HG02970 (cell line): ENCODE measurements at regions not wholly inside any gene's neighbourhood (a gene's known extent, or its start where the extent isn't known, plus 50 kb on each side); places are given as distances from the start of the nearest gene placed in this dataset.

Experiments used
- ATAC-seq: cut with Tn5 transposase; IDR thresholded peaks from one replicate; pipeline ENCODE4 v1.9.1; 2021; ENCODE audit warnings: mild to moderate bottlenecking, moderate library complexity, moderate number of reproducible peaks; ENCODE audit not compliant: unreplicated experiment, low FRiP score

DNA sequence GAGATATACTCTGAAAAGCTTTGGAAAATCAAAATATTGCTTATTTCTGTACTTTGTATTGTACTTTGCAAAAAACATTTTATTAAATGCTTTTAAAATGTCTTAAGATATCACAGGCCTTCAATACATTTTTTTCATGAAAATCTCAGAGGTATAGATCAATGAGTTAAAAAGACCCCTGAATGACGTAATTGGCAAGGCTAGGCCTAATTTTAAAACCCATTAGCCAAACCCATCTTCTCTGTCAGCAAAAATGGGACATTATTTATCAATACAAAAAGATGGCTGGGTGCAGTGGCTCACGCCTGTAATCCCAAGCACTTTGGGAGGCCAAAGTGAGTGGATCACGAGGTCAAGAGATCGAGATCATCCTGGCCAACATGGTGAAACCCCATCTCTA is 84.8 kb upstream of the PAK5 start:
- ATAC-seq, result no peak

DNA sequence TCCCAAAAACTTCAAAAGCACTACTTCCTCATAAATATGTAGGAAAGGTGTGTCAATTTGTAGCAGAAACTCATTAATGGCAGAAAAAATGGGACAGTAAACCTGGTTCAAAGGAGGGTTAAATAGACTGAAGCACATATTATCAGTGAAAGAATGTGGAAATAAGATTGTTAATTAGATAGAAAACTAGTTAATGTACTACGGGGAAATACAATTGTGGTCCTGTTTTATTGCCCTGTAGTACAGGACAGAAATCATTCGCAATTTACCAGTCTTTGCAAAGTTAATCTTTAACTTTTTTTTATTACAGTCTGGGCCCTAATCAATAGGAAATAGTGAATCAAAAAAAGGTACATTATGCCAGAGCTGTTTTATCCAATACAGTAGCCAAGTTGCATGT is 82.0 kb upstream of the PAK5 start:
- ATAC-seq, result no peak

DNA sequence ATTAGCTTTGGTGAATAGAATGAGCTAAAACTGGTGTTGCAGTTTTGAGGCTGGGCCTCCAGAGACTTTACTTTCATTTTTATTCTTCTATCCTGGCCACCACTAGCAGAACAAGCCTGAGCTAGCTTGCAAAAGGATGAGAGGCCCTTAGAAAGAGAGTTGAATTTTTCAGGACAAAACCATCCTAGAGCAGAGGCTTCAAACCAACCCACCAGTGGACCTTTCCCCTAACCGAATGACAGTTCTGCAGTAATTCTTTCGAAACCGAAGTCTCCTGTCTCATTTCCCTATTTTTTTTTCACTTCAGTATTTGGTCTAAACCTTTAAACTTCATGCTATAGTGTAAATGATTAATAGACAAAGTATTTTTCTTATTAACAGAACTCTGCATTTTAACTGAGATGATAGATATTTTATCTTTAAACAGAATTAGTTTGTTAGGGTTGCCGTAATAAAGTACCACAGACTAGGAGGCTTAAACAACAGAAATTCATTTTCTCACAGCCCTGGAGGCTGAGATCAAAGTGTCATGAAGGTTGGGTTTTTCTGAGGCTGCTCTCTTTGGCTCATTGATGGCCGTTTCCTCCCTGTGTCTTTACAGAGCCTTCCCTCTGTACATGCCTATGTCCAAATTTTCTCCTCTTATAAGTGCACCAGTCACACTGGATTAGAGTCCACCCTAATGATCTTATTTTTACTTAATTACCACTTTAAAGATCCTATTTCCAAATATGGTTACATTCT is 80.6 kb upstream of the PAK5 start:
- peak; percentile 88 for ATAC-seq

DNA sequence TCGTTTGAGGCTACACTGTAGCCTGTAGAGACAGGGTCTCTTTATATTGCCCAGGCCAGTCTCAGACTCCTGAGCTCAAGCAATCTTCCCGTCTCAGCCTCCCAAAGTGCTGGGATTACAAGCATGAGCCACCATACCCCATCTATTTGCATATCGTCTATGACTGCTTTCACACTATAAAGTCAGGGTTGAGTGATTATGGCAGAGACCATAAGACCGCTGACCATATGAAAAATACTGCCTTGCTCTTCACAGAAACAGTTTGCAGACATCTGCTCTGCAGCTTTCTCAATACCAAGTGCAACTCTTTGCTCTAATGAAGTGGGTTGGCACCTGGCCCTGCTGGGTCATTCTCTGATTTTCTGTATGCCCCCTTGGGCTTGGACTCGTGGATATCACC is 79.5 kb upstream of the PAK5 start:
- ATAC-seq, result no peak

DNA sequence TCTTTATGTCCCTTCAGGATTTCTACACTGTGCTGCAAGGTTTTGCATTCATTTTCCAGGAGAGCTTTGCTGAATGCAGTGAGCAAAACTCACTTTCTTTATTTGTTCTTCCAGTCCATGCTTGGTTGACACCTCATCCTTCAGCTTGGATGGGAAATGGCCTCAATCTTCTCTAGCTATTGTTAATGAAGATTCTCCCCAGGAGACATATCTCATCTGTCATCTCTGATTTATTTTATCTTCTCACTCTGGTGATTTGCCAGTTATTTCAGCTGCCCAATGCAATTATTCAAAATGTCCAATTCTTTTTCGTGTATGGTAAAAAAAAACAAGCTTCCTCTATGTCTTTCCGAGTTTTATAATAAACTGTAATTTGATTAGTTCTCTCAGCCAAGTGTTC is 77.9 kb upstream of the PAK5 start:
- no peak for ATAC-seq

DNA sequence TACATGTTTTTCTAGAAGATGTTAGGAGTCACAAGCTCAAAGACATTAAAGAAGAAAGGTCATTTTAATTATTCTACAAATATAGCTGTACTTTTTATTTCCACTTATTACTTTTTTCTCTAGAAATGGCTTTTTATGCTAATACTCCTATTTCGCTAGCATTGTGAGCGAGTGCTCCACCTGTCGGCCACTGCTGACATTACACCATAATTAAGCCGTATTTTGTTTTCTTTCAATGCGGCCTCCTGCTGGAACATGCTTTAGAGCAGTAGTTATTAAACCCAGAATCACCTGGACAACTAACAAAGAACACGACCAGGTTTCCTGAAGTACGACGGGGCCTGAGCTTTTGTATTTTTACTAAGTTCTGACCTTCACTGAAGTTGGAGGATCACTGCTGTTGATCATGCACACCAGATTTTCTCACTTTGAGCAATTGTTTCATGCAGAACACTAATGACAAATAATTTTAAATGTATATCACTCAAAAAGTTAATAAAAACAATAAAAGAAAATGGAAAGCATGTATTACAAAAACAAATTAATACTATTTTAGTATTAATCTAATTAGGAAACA is 74.1 kb upstream of the PAK5 start:
- no peak for ATAC-seq

DNA sequence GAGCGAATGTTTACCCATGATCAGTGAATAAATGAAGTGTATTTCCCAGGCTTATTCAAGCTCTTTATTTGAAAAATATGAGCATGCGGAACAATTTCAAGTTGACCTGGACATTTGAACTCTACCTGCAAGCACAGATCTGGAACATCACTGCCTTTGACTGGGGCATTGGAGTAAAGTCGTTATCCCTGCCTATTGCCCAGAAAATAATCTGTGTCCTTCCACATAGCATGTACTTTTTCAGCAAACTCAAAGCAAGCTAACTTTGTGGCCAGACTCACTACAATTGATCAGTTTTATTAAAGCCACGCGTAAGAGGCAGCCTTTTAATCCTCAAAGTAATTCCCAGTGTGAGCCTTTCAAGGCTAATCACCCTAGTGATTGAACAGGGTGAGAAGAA is 73.4 kb upstream of the PAK5 start:
- no peak for ATAC-seq

DNA sequence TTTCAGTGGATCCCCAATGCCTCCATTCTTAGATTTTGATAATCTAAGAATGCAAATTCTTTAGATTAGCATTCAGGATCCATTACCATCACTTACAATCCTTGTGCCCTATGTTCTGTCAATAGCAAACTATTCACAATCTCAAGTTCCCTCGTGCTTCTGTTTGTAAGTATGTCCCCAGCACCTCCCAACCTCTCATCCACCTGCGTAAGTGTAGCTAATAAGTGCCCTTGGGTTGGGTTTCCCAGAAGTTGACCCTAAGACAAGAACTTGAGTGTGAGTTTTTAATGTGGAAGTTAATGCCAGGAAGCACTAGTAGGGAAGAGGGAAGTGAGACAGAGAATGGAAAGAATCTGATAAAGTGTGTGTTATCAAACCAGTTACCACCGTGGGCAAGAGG is 72.6 kb upstream of the PAK5 start:
- no peak for ATAC-seq

DNA sequence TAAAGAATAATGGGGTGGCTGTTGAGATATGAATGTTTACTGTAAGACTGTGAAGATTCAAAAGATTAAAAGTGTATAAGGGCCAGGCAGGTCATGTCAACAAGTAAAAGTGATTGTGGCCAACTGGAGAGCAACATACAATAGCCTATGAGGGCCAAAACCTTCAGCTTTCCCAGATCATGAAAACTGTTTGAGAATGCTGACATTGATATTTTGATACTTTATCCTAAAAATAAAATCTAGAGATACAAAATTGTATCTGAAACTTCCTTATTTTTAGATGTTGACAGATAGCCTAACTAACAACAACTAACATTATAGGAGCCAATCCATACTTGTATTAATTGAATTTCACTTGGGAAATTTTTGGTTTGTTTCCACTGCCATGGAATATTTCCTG is 70.3 kb upstream of the PAK5 start:
- no peak for ATAC-seq

DNA sequence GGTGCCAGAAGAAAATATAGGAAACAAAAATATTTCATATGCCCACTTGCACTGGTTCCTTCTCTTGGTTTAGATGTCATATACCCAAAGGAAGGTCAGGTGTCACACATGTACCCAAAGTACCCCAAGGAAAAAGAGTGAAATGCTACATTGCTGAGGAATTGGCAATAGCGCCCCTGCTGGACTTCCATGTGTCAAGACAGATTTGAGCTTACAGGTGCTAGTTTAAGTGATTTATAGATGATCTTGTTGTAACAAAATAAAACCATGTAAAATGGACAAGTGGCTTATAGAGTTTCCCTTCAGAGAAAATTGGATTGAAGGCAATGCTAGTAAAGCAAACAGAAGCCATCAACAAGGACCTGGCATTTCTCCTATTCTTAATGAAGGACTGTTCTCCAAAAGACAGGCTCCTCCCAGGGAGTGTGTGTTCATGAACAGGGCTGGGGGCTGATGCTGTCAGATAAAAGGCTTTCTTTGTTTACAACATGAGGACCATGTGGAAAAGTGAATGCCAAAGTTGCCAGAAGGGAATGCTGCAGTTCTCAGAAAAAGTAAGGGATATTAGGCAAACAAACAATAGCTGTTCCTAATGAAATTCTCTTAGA is 64.3 kb upstream of the PAK5 start:
- no peak for ATAC-seq

DNA sequence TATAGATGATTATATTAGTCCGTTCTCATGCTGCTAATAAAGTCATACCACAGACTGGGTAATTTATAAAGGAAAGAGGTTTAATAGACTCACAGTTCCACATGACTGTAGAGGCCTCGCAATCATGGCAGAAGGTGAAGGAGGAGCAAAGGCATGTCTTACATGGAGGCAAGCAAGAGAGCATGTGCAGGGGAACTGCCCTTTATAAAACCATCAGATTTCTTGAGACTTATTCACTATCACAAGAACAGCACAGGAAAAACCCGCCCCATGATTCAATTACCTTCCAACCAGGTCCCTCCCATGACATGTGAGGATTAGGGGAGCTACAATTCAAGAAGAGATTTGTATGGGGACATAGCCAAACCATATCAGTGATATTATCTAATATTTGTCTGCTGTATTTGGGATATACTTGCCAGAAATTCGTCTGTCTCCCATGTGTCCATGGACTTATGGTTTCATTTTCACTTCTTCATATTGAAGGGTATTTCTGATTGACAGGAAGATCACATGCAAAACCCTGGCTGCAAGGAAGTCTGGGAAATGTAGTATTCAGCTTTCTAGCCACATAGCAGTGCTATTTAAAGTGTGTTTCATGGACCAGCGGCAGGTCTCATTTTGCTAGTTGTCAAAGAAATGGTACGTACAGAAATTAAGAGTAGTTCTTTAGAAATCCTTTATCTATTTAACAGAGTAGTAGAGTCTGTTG is 50.5 kb upstream of the PAK5 start:
- ATAC-seq, result no peak
